GM12878 (cell line): ENCODE measurements at regions not wholly inside any gene's neighbourhood (a gene's known extent, or its start where the extent isn't known, plus 50 kb on each side); places are given as distances from the start of the nearest gene placed in this dataset.

Source experiments
- ATAC-seq: fragments of 200-7000 bp; cut with Tn5 transposase; 3 replicates; pipeline ENCODE4 v1.9.1; 2020; ENCODE audit warnings: mild to moderate bottlenecking, moderate library complexity
- BruUV-seq: library from RNA; stranded (reverse); fragments of 400-500 nt; replicated peaks from 2 replicates; lab custom pipeline; 2021; lab: Mats Ljungman, UMichigan
- CTCF ChIA-PET: fragments of 300-600 bp; sonication (Branson Sonifier 250); formaldehyde crosslinking; extraction: SDS; loops from one replicate; lab custom pipeline; 2021; ENCODE audit warnings: inconsistent platforms; lab: Yijun Ruan, JAX
- POLR2A ChIA-PET: fragments of 350-600 bp; formaldehyde crosslinking; extraction: SDS; loops from one replicate; lab custom pipeline; 2021; ENCODE audit warnings: inconsistent platforms; lab: Charles Lee
- RAD21 ChIA-PET: fragments of 300-600 bp; sonication (Branson Sonifier 250); formaldehyde crosslinking; loops from one replicate; lab custom pipeline; 2023; ENCODE audit warnings: antibody characterized with exemption; ENCODE audit not compliant: unreplicated experiment; lab: Charles Lee
- SMC1A ChIA-PET: fragments of 300-600 bp; sonication (Branson Sonifier 250); formaldehyde crosslinking; loops from one replicate; lab custom pipeline; 2023; ENCODE audit not compliant: unreplicated experiment, uncharacterized antibody; lab: Charles Lee
- DNase-seq: peaks from one replicate; pipeline ENCODE4 v3.0.0-alpha.2; 2011; ENCODE audit warnings: low read depth, low spot score
- FAIRE-seq: peaks from 3 replicates; lab custom pipeline; 2011; peaks lifted over from hg19 to GRCh38; lab: Jason Lieb, UNC
- H2AFZ ChIP-seq: 2 replicates; pipeline ENCODE4 v1.6.0; 2011; ENCODE audit warnings: low read depth, low read length, control low read depth; ENCODE audit not compliant: control insufficient read depth
- H3K27ac ChIP-seq: 2 replicates; pipeline ENCODE4 v1.5.1; 2011; ENCODE audit warnings: control low read depth; ENCODE audit not compliant: control insufficient read depth, insufficient read depth
- H3K27me3 ChIP-seq, 2 experiments: replicated peaks in 1 of 2; 2 replicates each; pipeline versions ENCODE4 v1.6.0 to v1.6.1; 2011; ENCODE audit warnings: low read length in 1 of 2; ENCODE audit not compliant: control insufficient read depth in 2 of 2, insufficient read depth in 2 of 2
- H3K36me3 ChIP-seq, 2 experiments: 2 replicates each; pipeline ENCODE4 v1.5.1; 2011; ENCODE audit warnings: low read length in 1 of 2; ENCODE audit not compliant: control insufficient read depth in 2 of 2, insufficient read depth in 2 of 2
- H3K4me1 ChIP-seq: 2 replicates; pipeline ENCODE4 v1.6.1; 2011; ENCODE audit warnings: mild to moderate bottlenecking, low read length, moderate library complexity, mixed read lengths; ENCODE audit not compliant: control insufficient read depth, insufficient read depth
- H3K4me2 ChIP-seq: 2 replicates; pipeline ENCODE4 v1.6.0; 2011; ENCODE audit warnings: control low read depth; ENCODE audit not compliant: control insufficient read depth, insufficient read depth
- H3K4me3 ChIP-seq: fragments of 200-600 bp; sonication (generic); 2 replicates; pipeline ENCODE4 v1.5.1; 2016
- H3K79me2 ChIP-seq: 2 replicates; pipeline ENCODE4 v1.6.0; 2011; ENCODE audit warnings: low read length; ENCODE audit not compliant: control insufficient read depth, insufficient read depth
- H3K9ac ChIP-seq: 2 replicates; pipeline ENCODE4 v1.8.0; 2011; ENCODE audit warnings: low read length, control low read depth, mixed read lengths; ENCODE audit not compliant: control insufficient read depth, insufficient read depth
- H3K9me3 ChIP-seq: replicated peaks from 3 replicates; pipeline ENCODE4 v1.5.1; 2011; ENCODE audit warnings: mild to moderate bottlenecking, low read length; ENCODE audit not compliant: control insufficient read depth, insufficient read depth
- H4K20me1 ChIP-seq: 2 replicates; pipeline ENCODE4 v1.6.0; 2011; ENCODE audit not compliant: control insufficient read depth, insufficient read depth
- EED ChIP-seq: sonication (generic); IDR thresholded peaks from 2 replicates; pipeline ENCODE4 v1.6.1; 2016; ENCODE audit warnings: antibody characterized with exemption, low read depth
- FOXK2 ChIP-seq: fragments of 450-650 bp; IDR thresholded peaks from 2 replicates; pipeline ENCODE4 v1.6.1; 2017; ENCODE audit warnings: mild to moderate bottlenecking, moderate library complexity
- HDGF ChIP-seq: fragments of 450-650 bp; IDR thresholded peaks from 2 replicates; pipeline ENCODE4 v1.6.1; 2016; ENCODE audit warnings: antibody characterized with exemption
- IKZF1 ChIP-seq: fragments of 450-650 bp; conservative IDR thresholded peaks from 2 replicates; pipeline ENCODE4 v1.6.1; 2017; ENCODE audit warnings: antibody characterized with exemption, mild to moderate bottlenecking
- MTA2 ChIP-seq: fragments of 450-650 bp; IDR thresholded peaks from 2 replicates; pipeline ENCODE4 v1.6.1; 2016; ENCODE audit warnings: low read depth, mild to moderate bottlenecking, moderate library complexity
- NFYB ChIP-seq: IDR thresholded peaks from 2 replicates; pipeline ENCODE4 v1.6.1; 2011; ENCODE audit warnings: low read depth, mild to moderate bottlenecking, low read length, improper control_type of control experiment, moderate library complexity; ENCODE audit not compliant: insufficient read depth
- NR2C1 ChIP-seq: fragments of 450-650 bp; IDR thresholded peaks from 2 replicates; pipeline ENCODE4 v1.6.1; 2017; ENCODE audit warnings: antibody characterized with exemption, mild to moderate bottlenecking, moderate library complexity
- NR2F1 ChIP-seq: fragments of 450-650 bp; conservative IDR thresholded peaks from 2 replicates; pipeline ENCODE4 v1.6.1; 2017; ENCODE audit warnings: mild to moderate bottlenecking
- POU2F2 ChIP-seq: IDR thresholded peaks from 3 replicates; pipeline ENCODE4 v1.6.1; 2011; ENCODE audit warnings: low read depth, mild to moderate bottlenecking, low read length, borderline replicate concordance
- SIX5 ChIP-seq: IDR thresholded peaks from 2 replicates; pipeline ENCODE4 v1.6.1; 2011; ENCODE audit warnings: mild to moderate bottlenecking, low read depth, low read length, moderate library complexity; ENCODE audit not compliant: severe bottlenecking
- SUZ12 ChIP-seq: fragments of 200-600 bp; sonication (generic); IDR thresholded peaks from one replicate; pipeline ENCODE4 v1.6.1; 2018; ENCODE audit warnings: antibody characterized with exemption, mild to moderate bottlenecking; ENCODE audit not compliant: unreplicated experiment
- USF2 ChIP-seq: IDR thresholded peaks from 2 replicates; pipeline ENCODE4 v1.6.1; 2011; ENCODE audit warnings: low read depth, low read length, improper control_type of control experiment, borderline replicate concordance
- ZBTB4 ChIP-seq: fragments of 450-650 bp; formaldehyde crosslinking; IDR thresholded peaks from 2 replicates; pipeline ENCODE4 v1.4.0; 2022; ENCODE audit warnings: mild to moderate bottlenecking, moderate library complexity
- ZZZ3 ChIP-seq: IDR thresholded peaks from 2 replicates; pipeline ENCODE4 v1.6.1; 2011; ENCODE audit warnings: low read depth; ENCODE audit not compliant: control insufficient read depth, insufficient read length
- WGBS: methylation state at CpG from one replicate; pipeline ENCODE4 v1.1.6; 2016; ENCODE audit warnings: low lambda C conversion rate; ENCODE audit not compliant: insufficient replicate concordance, insufficient coverage; ENCODE audit errors: missing lambda C conversion rate; 5-methylcytosine and 5-hydroxymethylcytosine counted together
- in situ Hi-C: fragments of 300-500 bp; cut with MboI; formaldehyde crosslinking; loops from 9 replicates; pipeline ENCODE4 v1.14.3; 2018; ENCODE audit warnings: mixed read lengths
- intact Hi-C: fragments of 100-400 bp; cut with micrococcal nuclease; formaldehyde crosslinking; loops from one replicate; pipeline ENCODE4 v1.14.2; 2022; ENCODE audit not compliant: unreplicated experiment

- SMC1A ChIA-PET = interaction anchor here (0.7 to 1.8 kb wide), 3 partner anchors 8 to 503 kb away, joined by 3 to 5 read pairs (median 3); no protein-coding TSS in a partner anchor
- in situ Hi-C loops = no loop called here
- no peaks in the 10 kb centered on the region for H3K9me3 ChIP-seq
Observed at GRCh38 chr11:32015427-32015826, 75.4 kb upstream of the RCN1 start.

GRCh38 chr11:32013603-32014002 lies 77.3 kb upstream of the RCN1 start:
- Histone ChIP-seq H3K4me1 (no peaks in the 10 kb centered on the region; the same call in 1 of the 2 replicates), H3K27ac (no peak overlapping the region), H3K79me2 (no peaks in the 10 kb centered on the region), H3K9ac (no peak overlapping the region), H3K4me3 (no peak overlapping the region), H3K36me3 (no peaks in the 10 kb centered on the region), H3K4me2 (no peak overlapping the region), H3K27me3 (peaks cover 0 to 4% of the 10 kb centered on the region in 2 experiments; a peak in 1 of 4 replicates), H4K20me1 (no peaks in the 10 kb centered on the region), H3K9me3 (no peaks in the 10 kb centered on the region), H2AFZ (no peak overlapping the region)
- RAD21 ChIA-PET = no interaction called here
- TF ChIP-seq USF2 = no peak
- no peak for TF ChIP-seq SIX5
- no peak for TF ChIP-seq ZBTB4 (CRISPR knock-in tag)
- TF ChIP-seq NR2F1 = no peak
- no peak for TF ChIP-seq POU2F2
- no TSS peak for BruUV-seq
- 0% methylated on average over 3 of the region's 3 CpGs for WGBS
- DNase-seq (no peak), ATAC-seq (no peak), FAIRE-seq (no peak)
- in situ Hi-C loops = no loop called here
- SMC1A ChIA-PET = no interaction called here
- POLR2A ChIA-PET = no interaction called here
- intact Hi-C loops = no loop called here
- CTCF ChIA-PET = interaction anchor here (1.1 kb wide), 1 partner anchor 163 kb away, joined by 6 read pairs; no protein-coding TSS in a partner anchor

More at GRCh38 chr11:32015427-32015826, 75.4 kb upstream of the RCN1 start:
- H3K27ac ChIP-seq = no peak overlapping the region
- no TSS peak for BruUV-seq
- ATAC-seq = no peak
- H2AFZ ChIP-seq = no peak overlapping the region
- RAD21 ChIA-PET = interaction anchor here (1.5 kb wide), 1 partner anchor 8 kb away, joined by 3 read pairs; no protein-coding TSS in a partner anchor
- TF ChIP-seq HDGF (no peak), MTA2 (no peak), SUZ12 (no peak), FOXK2 (no peak), NR2C1 (no peak), IKZF1 (no peak), NFYB (no peak), ZZZ3 (no peak), EED (no peak)
- TF ChIP-seq, all 136 proteins: peak for 0
- Histone ChIP-seq H3K79me2 (no peaks in the 10 kb centered on the region), H3K4me3 (no peak overlapping the region), H3K27me3 (peaks cover 0 to 4% of the 10 kb centered on the region in 2 experiments; a peak in 1 of 4 replicates), H3K4me2 (no peak overlapping the region), H4K20me1 (no peaks in the 10 kb centered on the region), H3K36me3 (no peaks in the 10 kb centered on the region), H3K9ac (no peak overlapping the region), H3K4me1 (no peaks in the 10 kb centered on the region; the same call in 1 of the 2 replicates)
- ChIA-PET CTCF (interaction anchor here (0.7 to 1.9 kb wide), 5 partner anchors 8 to 139 kb away, joined by 3 to 14 read pairs (median 3); no protein-coding TSS in a partner anchor), POLR2A (interaction anchor here (1.1 kb wide), 1 partner anchor 18 kb away, joined by 3 read pairs; no protein-coding TSS in a partner anchor)
- 2% methylated on average over 4 of the region's 4 CpGs for WGBS
- DNase-seq (no peak), FAIRE-seq (no peak)
- intact Hi-C loops = no loop called here
